Posterior cingulate gyrus (tissue), 11 donors: ENCODE measurements at regions not wholly inside any gene's neighbourhood (a gene's known extent, or its start where the extent isn't known, plus 50 kb on each side); places are given as distances from the start of the nearest gene placed in this dataset.

Experiments
- DNase-seq, 10 donors: peaks; one replicate each; pipeline versions ENCODE4 v3.0.0 to v3.0.0-alpha.2; 2020 to 2021; ENCODE audit warnings: mixed read lengths in 3 of 10
- intact Hi-C: fragments of 100-400 bp; cut with DNase I; formaldehyde crosslinking; loops from one replicate; pipeline ENCODE4 v1.15.1; 2023

DNA sequence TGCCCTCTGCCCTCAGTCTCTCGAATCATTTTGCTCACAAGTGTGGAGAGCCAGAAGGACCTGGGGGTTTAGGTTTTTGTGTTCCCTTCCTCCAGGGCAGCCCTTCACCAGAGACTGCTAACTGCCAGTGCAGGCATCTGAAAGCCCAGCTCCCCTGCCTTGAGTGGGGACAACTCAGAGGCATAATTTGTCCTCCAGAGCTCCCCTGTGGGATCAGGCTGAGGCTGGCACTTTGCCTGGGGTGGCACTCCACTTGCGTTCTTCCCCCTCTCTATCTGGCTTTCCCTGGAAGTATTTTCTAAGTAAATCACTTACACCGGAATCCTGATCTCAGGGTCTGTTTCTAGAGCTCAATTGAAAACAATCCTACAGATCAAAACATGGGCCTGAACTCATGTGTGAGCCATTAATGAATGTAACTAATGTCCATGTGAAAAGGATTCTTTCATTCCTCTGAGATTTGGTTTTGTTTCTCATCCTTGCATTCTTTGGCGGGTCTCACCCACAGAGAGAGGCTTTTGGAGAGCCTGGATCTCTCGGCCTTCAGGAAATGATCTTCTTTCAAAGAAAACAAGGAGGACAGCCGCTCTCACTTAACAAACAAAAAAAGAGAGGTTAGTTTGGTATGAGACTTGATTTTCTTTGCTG, 125.7 kb upstream of the RIPOR2 start:
- intact Hi-C loops = no loop called here
- no peak for DNase-seq

- intact Hi-C loops = no loop called here
- DNase-seq = no peak
Measured at GRCh38 chr6:25062070-25062811, 126.5 kb upstream of the RIPOR2 start.

GRCh38 chr6:25064006-25064405, 128.2 kb upstream of the RIPOR2 start:
- intact Hi-C loops = no loop called here
- no peak for DNase-seq

DNA sequence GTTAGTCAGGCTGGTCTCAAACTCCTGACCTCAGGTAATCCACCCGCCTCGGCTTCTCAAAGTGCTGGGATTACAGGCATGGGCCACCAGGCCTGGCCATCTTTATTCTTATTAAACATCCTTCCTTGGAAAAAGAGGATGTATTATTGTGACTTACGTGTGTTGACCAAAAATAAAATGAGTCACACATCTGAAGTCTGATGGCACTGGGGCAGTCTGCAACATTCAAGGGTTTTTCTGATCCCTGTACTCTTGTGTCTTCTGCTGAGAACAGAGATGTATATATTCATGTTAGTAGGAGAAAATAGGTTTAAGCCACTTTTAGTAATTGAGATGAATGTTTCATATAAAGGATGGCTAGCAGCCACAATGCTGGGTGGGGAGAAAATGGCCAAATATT, 129.9 kb upstream of the RIPOR2 start:
- no peak for DNase-seq
- intact Hi-C loops = no loop called here

- no peak for DNase-seq
- intact Hi-C loops = no loop called here
Measured at GRCh38 chr6:25066593-25066992, 130.8 kb upstream of the RIPOR2 start.

GRCh38 chr6:25068866-25069265, 133.1 kb upstream of the RIPOR2 start:
- intact Hi-C loops = no loop called here
- DNase-seq = no peak

- DNase-seq = peak; percentile 47 to 93 (median 78)
- intact Hi-C loops = loop anchor here (1.0 to 2.0 kb wide), 2 partner anchors 214 to 490 kb away; no protein-coding TSS in a partner anchor
Measured at GRCh38 chr6:25070547-25071366, 135.0 kb upstream of the RIPOR2 start.

- DNase-seq = no peak
- intact Hi-C loops = no loop called here
Measured at GRCh38 chr6:25078141-25078540, 142.4 kb upstream of the RIPOR2 start.

DNA sequence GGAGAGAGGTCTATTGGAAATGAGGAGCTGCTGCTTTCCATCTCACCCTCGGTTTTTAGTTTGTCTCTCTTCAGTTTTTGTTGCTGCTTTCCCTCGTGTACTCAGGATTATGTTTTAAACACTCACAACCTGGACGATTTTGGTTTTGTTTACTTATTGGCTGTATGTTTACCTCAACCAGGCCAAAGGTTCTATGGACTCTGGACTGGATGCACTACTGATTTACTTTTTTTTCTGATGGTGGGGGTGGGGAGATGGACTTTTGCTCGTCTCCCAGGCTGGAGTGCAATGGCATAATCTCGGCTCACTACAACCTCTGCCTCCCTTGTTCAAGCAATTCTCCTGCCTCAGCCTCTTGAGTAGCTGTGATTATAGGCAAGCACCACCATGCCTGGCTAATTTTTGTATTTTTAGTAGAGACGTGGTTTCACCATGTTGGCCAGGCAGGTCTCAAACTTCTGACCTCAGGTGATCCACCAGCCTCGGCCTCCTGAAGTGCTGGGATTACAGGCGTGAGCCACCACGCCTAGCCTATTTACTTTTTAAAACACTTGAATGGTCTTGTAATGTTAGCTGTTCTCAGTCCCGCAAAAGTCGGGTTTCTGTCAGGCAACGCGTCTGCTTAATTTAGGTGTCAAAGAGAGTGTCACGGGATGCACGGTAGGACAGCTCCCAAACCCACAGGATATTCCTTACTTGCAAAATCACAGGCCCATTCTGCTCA, 148.2 kb upstream of the RIPOR2 start:
- intact Hi-C loops = no loop called here
- no peak for DNase-seq

DNA sequence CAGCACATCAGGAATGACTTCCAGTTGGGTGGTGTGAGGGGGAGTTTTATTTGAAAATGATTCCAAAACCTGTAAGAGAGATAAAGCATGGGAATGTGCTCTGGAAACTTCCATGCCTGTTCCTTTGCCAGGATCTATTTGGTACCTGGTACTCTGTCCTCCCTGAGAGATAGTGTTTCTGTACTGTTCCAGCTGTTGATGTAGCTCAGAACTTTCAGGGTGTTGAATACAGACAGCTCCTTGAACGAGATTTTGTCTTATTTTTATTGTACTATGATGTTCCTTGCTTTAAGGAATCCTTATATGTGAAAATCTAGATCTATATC, 148.7 kb upstream of the RIPOR2 start:
- no peak for DNase-seq
- intact Hi-C loops = no loop called here

DNA sequence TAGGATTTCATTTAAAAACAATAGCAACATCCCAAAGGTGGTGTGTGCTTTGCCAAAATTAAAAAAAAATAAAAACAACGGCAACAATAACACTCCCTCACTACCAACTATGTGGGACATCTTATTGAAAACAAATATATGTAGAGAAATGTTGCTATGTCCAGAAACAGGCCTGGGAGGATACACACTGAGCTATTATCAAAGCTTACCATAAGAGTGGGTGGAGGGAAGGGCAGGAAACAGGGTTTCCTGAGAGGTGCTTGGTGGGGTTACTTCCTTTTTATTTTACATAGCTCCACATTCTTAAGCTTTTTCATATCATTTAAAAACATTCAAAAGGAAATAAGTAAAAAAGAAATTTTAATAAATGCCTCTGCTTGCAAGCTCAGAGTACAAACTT, 150.0 kb upstream of the RIPOR2 start:
- DNase-seq = no peak
- intact Hi-C loops = no loop called here

DNA sequence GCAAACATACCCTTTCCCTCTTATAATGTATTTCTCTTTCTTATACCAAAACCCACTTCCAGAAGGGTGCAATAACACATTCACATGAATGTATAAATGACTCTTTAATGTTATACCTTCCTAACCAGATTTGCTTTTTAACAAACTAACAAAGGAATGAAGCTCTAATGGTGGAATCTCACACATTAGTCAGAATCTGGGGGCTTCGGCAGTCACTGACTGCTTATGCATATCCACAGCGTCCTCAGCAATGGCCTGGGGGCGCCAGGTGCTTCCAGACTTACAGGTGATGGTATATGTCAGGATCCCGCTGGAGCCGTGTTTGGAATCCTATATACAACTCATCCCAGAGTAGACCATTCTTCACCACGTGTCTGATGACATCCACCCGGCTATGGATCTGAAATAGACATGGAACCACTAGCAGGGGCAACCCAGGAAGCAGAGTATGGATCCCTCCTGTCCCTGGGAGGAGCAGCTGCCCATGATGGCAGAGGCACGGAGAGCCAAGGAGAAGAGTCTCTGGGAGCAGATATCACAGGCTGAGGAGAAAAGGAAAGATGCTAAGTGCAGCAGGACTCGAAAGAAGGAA, 150.8 kb upstream of the RIPOR2 start:
- intact Hi-C loops = no loop called here
- DNase-seq = no peak

- DNase-seq = no peak
- intact Hi-C loops = no loop called here
Measured at GRCh38 chr6:25088513-25088912, 152.8 kb upstream of the RIPOR2 start.

GRCh38 chr6:25089442-25089841, 153.7 kb upstream of the RIPOR2 start:
- no peak for DNase-seq
- intact Hi-C loops = no loop called here

DNA sequence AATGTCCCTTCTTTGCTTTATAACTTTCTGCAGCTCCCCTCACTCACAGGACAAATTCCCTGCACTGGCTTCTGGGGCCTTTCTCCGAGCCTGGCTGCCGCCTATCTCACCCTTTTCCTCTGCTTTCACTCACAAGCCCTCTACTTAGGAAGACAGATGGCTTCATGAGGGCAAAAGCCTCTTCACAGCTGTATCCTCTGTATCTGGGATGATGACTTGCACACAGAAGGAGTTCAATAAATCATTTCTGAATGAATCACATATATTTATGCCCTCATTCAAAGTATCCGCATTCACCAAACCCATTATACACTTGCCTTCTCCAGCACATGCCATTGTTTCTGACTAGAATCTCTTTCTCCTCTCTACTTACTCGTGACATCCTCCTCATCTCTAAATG, 159.0 kb upstream of the RIPOR2 start:
- DNase-seq = no peak
- intact Hi-C loops = no loop called here

GRCh38 chr6:25100288-25100687, 164.5 kb upstream of the RIPOR2 start:
- intact Hi-C loops = no loop called here
- no peak for DNase-seq

- no peak for DNase-seq
- intact Hi-C loops = no loop called here
Measured at GRCh38 chr6:25103603-25104002, 167.8 kb upstream of the RIPOR2 start.

DNA sequence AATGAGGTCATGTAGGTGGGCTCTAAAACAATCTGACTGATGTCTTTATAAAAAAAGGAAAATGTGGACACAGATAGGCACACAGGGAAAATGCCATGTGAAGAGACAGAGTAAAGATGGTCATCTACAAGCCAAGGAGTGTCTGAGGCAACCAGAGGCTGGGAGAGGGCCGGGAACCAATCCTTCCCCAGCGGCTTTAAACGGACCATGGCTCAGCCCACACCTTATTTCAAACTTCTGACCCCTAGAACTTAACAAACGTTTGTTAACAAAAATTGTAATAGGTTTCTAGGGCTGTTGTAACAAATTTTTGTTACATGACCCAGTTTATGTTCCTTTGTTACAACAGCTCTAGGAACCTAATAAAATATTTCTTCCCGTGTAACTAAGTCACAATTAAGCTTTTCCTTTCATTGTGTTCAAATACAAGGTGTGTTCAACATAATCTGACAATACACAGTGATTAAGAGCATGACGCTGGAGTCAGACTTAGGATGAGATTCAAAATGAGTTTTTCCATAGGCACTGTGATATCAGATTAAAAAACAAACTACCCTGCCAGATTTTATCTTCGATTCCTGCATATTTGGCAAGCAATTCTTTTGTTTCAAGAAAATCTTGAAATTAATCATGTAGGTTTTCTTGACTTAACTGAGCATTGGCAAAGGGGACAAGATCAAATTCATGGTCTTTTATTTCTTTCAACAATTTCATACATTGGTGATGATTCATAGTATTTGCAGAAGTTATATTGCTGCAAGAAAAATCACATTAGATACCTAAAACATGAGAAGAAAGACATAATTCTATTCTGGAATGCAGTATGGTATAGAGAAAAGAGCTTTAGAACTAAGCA, 169.5 kb upstream of the RIPOR2 start:
- intact Hi-C loops = no loop called here
- DNase-seq = no peak

- intact Hi-C loops = no loop called here
Measured at GRCh38 chr6:25107218-25107617, 171.5 kb upstream of the RIPOR2 start.

GRCh38 chr6:25111782-25112181, 167.4 kb upstream of the CARMIL1 start:
- no peak for DNase-seq
- intact Hi-C loops = no loop called here

More at GRCh38 chr6:25107218-25107617, 171.5 kb upstream of the RIPOR2 start:
- no peak for DNase-seq
